Brain pericyte (primary cell): ENCODE measurements at regions not wholly inside any gene's neighbourhood (a gene's known extent, or its start where the extent isn't known, plus 50 kb on each side); places are given as distances from the start of the nearest gene placed in this dataset.
"Not testable (repeated sequence)": the region's sequence is repeated elsewhere in the genome, so short reads cannot be mapped to it uniquely, and the experiment has no call there.

Experiments
- DNase-seq: peaks from one replicate; pipeline ENCODE4 v3.0.0-alpha.2; 2012; ENCODE audit warnings: low read depth, low spot score

DNA sequence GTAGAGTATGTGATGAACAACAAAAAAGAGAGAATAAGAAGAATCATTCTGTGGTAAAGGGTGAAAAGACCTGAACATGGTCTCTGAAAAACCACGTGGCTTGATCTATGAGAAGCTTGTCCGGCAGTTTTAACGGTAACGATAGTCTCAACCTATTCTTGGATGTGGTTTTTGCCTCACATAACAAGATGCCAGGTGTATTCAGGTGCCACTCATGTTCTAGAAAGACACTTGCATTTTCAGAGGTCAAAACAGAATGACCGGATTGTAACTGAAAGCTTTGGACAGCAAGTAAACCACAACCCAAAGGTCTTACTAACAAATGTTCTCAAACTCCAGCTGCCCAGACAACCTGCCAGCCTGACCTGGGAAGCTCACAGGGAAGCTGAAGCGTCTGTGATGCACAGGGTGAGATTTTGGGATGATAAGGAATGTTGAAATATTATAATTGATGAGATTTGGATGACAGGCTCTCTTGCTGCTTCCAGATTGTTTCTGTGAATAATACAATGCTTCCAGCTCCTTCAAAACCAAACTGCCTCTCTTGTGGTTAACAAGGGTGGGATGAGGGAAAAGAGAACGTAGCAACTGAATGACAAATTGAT, 137.4 kb upstream of the GRB10 start:
- no peak for DNase-seq

DNA sequence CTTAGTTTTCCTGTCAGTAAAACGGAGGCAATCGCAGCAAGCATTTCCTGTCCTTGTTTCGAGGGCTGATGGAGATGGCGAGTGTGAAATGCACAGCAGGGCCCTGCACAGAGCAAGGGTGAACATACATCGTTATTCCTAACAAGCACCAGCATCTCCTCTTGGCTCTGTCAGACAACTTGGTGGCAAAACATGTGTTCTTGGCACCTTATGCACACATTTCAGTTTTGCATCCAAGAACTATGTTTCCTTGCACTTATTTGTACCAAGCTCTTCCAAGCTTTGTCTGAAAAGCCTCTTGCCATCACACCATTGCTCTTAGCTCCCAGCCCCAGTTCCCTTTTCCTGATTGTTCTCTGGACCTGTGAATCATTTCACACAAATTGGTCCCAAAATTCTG, 132.9 kb upstream of the GRB10 start:
- no peak for DNase-seq

DNA sequence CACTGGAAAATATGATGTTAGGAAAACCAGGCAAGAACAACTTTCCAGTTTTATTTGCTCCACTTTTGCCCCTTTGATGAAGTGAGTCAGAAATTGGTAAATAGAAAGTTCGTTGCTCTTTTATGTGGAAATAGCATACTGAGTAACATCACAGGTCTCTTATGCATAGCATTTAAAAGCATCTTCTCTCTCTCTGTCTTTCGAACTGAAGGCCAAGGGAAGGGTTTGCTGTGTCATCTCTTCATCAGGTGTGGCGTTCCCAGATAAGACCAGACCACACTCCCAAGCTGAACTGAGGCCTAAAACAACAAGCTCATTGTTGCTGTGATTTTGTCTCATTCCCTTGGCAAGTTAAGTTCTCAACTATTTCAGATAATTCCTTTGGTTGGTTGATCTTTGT, 131.8 kb upstream of the GRB10 start:
- no peak for DNase-seq

DNA sequence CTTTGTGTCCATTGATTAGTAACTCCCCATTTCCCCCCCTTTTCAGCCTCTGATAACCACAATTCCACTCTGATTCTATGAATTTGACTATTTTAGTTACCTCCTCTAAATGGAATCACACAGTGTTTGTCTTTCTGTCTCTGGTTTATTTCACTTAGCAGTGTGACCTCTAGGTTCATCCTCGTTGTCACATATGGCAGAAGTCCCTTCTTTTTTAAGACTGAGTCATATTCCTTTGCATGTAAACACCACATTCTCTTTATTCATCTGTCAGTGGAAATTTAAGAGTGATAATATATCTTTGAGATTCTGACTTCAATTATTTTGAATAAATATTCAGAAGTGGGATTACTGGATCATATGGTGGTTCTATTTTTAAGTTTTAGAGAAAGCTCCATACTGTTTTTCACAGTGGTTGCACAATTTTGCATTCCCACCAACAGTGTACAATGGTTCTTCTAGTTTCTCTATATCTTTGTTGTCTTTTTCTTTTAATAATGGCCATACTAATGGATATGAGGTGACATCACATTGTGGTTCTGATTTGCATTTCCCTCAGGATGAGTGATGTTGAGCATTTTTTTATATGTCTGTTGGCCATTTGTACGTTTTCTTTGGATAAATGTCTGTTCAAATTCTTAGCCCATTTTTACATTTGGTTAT, 126.1 kb upstream of the GRB10 start:
- no peak for DNase-seq

DNA sequence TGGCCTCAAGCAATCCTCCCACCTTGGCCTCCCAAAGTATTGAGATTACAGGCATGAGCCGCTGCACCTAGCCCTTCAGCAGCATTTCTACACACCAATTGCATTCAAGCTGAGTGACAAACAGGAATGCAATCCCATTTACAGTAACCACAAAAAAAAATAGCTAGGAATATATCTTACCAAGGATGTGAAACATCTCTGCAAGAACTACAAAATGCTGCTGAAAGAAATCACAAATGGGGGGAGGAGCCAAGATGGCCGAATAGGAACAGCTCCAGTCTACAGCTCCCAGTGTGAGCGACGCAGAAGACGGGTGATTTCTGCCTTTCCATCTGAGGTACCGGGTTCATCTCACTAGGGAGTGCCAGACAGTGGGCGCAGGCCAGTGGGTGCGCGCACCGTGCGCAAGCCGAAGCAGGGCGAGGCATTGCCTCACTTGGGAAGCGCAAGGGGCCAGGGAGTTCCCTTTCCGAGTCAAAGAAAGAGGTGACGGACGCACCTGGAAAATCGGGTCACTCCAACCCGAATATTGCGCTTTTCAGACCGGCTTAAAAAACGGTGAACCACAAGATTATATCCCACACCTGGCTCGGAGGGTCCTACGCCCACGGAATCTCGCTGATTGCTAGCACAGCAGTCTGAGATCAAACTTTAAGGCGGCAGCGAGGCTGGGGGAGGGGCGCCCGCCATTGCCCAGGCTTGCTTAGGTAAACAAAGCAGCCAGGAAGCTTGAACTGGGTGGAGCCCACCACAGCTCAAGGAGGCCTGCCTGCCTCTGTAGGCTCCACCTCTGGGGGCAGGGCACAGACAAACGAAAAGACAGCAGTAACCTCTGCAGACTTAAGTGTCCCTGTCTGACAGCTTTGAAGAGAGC, 116.1 kb upstream of the GRB10 start:
- not testable (repeated sequence) for DNase-seq

DNA sequence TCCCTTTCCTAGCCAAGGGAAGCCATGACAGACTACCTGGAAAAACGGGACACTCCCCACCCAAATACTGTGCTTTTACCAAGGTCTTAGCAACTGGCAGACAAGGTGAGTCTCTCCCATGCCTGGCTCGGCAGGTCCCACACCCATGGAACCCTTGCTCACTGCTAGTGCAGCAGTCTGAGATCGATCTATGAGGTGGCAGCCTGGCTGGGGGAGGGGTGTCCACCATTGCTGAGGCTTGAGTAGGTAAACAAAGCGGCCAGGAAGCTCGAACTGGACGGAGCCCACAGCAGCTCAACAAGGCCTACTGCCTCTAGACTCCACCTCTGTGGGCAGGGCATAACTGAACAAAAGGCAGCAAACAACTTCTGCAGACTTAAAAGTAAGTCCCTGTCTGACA, 104.4 kb upstream of the GRB10 start:
- not testable (repeated sequence) for DNase-seq

- no peak for DNase-seq
Measured at GRCh38 chr7:50872437-50872836, 89.7 kb upstream of the GRB10 start.

DNA sequence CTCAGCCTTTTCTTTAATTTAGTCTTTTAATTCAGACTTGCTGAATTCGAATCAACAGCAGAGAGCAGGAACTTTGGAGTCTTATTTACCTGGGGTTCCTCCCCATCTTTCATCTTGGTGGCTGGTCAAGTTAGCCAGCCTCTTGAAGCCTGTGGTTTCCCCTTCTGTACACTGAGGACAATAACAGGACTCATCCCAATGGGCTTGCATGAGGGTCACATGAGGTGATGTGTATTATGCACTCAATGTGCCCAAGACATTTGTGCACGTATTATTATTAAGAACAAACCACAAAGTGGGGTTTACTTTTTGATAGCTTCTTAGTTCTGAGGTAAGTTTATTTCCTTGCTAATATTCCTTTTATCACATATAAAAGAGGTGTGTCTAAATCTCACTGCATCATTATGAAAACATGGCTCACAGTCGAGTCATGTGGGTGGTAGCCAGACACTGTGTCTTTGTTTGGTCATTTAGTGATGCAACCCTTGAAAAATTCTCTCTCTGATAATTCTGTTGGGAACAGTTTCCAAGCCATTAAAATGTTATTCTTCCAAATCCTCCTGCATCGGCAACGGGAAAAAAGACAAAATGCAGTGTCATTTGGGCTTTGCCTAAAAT, 86.5 kb upstream of the GRB10 start:
- peak; percentile 11 for DNase-seq

- DNase-seq: no peak
Measured at GRCh38 chr7:50868426-50869100, 85.9 kb upstream of the GRB10 start.

- DNase-seq: no peak
Measured at GRCh38 chr7:50867034-50867356, 84.3 kb upstream of the GRB10 start.

- no peak for DNase-seq
Measured at GRCh38 chr7:50866343-50867033, 83.8 kb upstream of the GRB10 start.

DNA sequence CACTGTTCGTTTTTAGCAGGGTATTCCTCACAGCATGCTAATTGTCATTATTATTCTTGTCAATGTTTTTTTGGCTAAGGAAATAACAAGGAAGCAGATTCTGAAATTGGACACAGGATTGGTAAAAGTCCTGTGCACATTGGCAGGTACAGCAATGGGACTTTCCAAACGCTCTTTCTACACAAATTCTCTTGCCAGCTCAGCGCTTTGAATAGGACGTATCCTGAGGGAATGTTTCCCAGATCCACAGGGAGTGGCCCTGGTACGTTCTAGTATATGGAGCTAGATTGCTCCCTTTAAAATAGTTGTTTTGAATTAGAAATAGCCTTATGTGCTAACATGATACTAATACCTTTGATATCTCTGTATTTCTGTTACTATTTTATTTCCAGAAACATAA, 82.8 kb upstream of the GRB10 start:
- DNase-seq: no peak

DNA sequence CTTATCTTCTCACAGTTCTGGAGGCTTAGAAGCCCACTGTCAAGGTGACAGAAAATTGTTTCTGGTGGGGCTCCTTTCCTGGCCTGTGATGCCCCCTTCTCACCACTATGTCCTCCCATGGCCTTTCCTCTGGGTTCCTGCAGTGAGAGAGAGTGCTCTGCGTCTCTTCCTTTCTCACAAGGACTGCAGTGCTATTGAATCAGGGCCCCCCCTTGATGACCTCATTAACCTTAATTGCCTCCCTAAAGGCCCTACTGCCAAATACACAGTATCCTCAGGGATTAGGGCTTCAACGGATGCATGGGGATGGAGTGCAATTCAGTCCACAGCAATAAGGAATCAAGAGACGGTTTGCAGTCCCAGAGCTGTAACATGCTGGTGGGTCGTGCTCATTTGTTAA, 82.0 kb upstream of the GRB10 start:
- DNase-seq: no peak

DNA sequence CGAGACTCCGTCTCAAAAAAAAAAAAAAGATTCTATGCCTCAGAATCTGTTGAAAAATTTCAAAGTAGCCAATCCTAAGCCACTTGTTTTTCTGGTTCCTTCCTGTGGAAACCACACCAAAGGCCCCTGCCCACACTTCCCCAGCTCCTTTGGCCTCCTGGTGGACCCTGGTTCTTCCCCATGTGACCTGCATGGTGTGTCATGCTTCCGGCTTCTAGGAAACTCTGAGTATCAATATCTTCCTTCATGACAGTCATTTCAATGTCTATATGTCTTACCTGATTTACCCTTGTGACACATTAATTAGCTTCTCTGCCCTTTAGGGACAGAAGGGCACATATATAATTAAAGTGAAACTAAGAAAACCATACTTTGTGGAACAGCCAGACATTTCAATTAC, 80.4 kb upstream of the GRB10 start:
- DNase-seq: no peak

DNA sequence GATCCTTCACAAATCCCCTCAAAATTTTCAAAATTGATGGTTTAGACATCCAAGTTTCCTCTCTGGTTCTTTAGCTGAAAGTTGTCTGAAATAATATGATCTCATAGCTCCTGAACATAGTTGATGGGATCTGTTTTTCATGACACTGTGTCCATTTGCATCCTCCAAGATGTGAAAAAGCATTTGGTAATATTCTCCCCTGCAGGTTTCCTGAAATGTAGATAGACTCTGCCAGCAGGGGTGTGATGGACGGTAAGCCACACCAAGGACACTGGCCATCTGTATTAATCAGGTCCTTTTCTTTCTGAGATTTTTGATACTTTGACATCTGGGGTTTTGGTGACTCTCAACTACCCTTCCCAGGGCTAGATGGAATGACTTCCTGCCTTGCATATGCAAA, 79.6 kb upstream of the GRB10 start:
- DNase-seq: no peak

GRCh38 chr7:50860598-50860997, 77.9 kb upstream of the GRB10 start:
- no peak for DNase-seq

DNA sequence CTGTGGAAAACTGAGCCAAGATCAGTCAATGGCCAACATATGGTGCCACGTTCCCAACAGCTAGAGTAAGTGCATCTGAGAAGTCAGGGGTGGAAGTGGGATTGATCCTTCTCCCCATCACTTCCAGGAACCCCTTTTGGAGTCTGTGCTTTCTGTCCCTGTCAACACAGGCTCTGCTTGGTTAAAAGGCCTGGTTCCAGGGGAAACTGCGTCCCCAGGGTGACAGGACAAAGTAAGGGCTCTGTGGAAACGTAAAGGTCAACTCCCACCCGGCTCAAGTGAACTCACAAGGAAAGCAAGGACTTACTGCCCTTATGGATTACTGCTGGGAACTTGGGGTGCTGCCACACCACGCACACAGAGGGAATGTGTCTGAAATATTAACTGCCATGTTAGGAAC, 77.5 kb upstream of the GRB10 start:
- no peak for DNase-seq

DNA sequence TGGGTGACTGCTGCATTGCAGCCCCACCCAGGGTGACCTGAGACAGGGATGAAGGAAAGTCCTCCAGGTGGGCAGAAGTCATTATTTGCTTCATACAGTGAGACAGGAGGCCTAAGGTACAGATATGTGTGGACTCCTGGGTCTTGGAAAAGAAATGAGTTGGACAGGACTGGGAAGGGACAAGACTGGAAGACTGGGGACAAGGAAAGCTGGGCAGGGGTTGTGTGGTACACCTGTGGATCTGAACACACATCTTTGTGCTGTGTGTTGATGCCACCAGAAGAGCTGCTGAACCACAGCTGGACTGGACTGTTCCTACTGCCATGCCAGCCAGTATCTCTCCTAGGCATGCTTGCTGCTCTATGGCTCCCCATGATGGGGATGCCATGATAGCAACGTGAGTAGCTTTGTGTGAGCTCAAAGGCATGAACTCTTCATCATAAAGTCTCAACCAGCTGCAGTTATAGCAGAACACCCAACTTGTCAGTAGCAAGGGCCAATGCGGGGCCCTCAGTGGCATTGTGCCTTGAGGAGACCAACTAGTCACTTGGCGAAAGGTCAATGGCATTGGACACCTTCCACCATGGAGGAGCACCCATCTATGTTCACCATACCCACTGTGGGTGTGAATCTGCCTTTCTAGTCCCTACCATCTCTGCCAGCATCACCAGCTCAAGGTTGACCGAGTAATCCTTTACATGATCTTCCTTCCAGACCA, 76.0 kb upstream of the GRB10 start:
- DNase-seq: no peak

DNA sequence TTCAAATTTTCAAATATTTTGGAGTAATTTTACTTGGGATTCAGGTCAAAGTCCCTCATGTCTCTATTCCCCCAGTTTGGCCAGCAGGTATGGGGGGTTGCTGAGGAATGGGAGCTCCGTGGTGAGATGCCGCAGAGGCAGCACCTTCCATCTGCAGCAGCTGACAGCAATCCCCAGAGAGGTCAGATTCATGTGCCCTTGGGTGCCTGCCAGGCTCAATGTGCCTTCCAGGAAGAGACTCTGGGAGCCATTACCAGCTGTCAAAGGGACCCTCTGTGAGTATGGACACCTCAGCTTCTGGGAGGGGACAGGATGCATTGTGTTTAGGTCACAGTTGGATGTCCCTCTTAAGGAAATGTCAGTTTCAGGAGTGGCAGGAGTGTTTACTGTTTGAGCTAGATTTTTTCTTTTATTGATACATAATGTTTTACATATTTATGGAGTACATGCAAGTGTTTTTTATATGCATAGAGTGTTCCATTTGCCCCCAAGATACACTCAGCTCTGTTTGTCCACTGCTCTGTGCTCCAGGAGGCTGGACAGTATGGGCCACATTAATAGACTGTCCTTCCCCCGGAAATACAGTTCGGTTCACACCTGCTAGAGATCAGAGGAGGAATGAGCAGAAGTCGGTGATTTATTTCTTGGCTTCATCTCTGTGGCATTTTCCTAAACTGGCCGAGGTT, 75.3 kb upstream of the GRB10 start:
- DNase-seq: no peak

DNA sequence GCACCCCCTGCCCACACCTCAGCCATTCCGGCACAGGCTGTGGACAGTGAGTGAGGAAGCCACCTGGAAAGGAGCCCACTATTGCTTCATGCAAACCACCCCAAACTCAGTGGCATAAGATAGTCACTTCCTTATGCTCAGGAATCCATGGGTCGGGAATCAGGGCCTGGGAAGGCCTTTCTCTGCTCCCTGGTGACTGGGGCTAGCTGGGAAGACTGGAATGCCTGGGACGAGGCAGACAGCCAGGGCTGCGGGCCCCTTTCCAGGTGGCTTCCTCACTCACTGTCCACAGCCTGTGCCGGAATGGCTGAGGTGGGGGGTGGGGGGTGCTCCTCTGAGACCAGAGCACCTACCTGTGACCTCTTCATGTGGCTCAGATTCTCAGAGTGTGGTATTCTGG, 74.1 kb upstream of the GRB10 start:
- DNase-seq: no peak
